ENCODE measurements at regions not wholly inside any gene's neighbourhood (a gene's known extent, or its start where the extent isn't known, plus 50 kb on each side); places are given as distances from the start of the nearest gene placed in this dataset.

GRCh38 chr1:79633456-79633855, 626.9 kb upstream of the ADGRL4 start:
- Histone ChIP-seq H3K4me1 (ENCODE audit: control insufficient read depth, low read depth, low read length) (no peaks in the 10 kb centered on the region), H3K9ac (ENCODE audit: low read length) (no peak overlapping the region), H3K9me3 (ENCODE audit: control insufficient read depth, low read depth, low read length) (no peaks in the 10 kb centered on the region), H3K27me3 (ENCODE audit: control insufficient read depth, insufficient read depth, low read length) (no peaks in the 10 kb centered on the region), H3K4me3 (ENCODE audit: low read length) (no peak overlapping the region), H3K36me3 (ENCODE audit: control insufficient read depth, low read depth, low read length) (no peaks in the 10 kb centered on the region), H3K27ac (ENCODE audit: low read length) (no peak overlapping the region)

GRCh38 chr1:79629414-79629813, 622.9 kb upstream of the ADGRL4 start:
- no peaks in the 10 kb centered on the region for H3K9me3 ChIP-seq (ENCODE audit: control insufficient read depth, low read depth, low read length)
- no peak overlapping the region for H3K27ac ChIP-seq (ENCODE audit: low read length)
- H3K4me3 ChIP-seq (ENCODE audit: low read length): no peak overlapping the region
- H3K27me3 ChIP-seq (ENCODE audit: control insufficient read depth, insufficient read depth, low read length): no peaks in the 10 kb centered on the region
- H3K4me1 ChIP-seq (ENCODE audit: control insufficient read depth, low read depth, low read length): no peaks in the 10 kb centered on the region
- no peak overlapping the region for H3K9ac ChIP-seq (ENCODE audit: low read length)
- H3K36me3 ChIP-seq (ENCODE audit: control insufficient read depth, low read depth, low read length): no peaks in the 10 kb centered on the region

GRCh38 chr1:79617777-79618176, 611.2 kb upstream of the ADGRL4 start:
- Histone ChIP-seq H3K27ac (ENCODE audit: low read length) (no peak overlapping the region), H3K9ac (ENCODE audit: low read length) (no peak overlapping the region), H3K4me1 (ENCODE audit: control insufficient read depth, low read depth, low read length) (no peaks in the 10 kb centered on the region), H3K9me3 (ENCODE audit: control insufficient read depth, low read depth, low read length) (no peaks in the 10 kb centered on the region), H3K27me3 (ENCODE audit: control insufficient read depth, insufficient read depth, low read length) (no peaks in the 10 kb centered on the region), H3K4me3 (ENCODE audit: low read length) (no peak overlapping the region), H3K36me3 (ENCODE audit: control insufficient read depth, low read depth, low read length) (no peaks in the 10 kb centered on the region)

- H3K27me3 ChIP-seq (ENCODE audit: control insufficient read depth, insufficient read depth, low read length): no peaks in the 10 kb centered on the region
- H3K27ac ChIP-seq (ENCODE audit: low read length): no peak overlapping the region
- H3K9me3 ChIP-seq (ENCODE audit: control insufficient read depth, low read depth, low read length): no peaks in the 10 kb centered on the region
- no peak overlapping the region for H3K9ac ChIP-seq (ENCODE audit: low read length)
- no peaks in the 10 kb centered on the region for H3K4me1 ChIP-seq (ENCODE audit: control insufficient read depth, low read depth, low read length)
- H3K4me3 ChIP-seq (ENCODE audit: low read length): no peak overlapping the region
- no peaks in the 10 kb centered on the region for H3K36me3 ChIP-seq (ENCODE audit: control insufficient read depth, low read depth, low read length)
Measured at GRCh38 chr1:79614762-79615161, 608.2 kb upstream of the ADGRL4 start.

- no peaks in the 10 kb centered on the region for H3K27me3 ChIP-seq (ENCODE audit: control insufficient read depth, insufficient read depth, low read length)
- no peaks in the 10 kb centered on the region for H3K4me1 ChIP-seq (ENCODE audit: control insufficient read depth, low read depth, low read length)
- H3K4me3 ChIP-seq (ENCODE audit: low read length): no peak overlapping the region
- H3K27ac ChIP-seq (ENCODE audit: low read length): no peak overlapping the region
- H3K9me3 ChIP-seq (ENCODE audit: control insufficient read depth, low read depth, low read length): no peaks in the 10 kb centered on the region
- H3K9ac ChIP-seq (ENCODE audit: low read length): no peak overlapping the region
- H3K36me3 ChIP-seq (ENCODE audit: control insufficient read depth, low read depth, low read length): no peaks in the 10 kb centered on the region
Measured at GRCh38 chr1:79614106-79614505, 607.6 kb upstream of the ADGRL4 start.

- H3K9me3 ChIP-seq (ENCODE audit: control insufficient read depth, low read depth, low read length): no peaks in the 10 kb centered on the region
Measured at GRCh38 chr1:79613046-79613445, 606.5 kb upstream of the ADGRL4 start.

GRCh38 chr1:79604490-79605198, 598.1 kb upstream of the ADGRL4 start:
- H3K27me3 ChIP-seq (ENCODE audit: control insufficient read depth, insufficient read depth, low read length): peaks cover 25% of the 10 kb centered on the region
- H3K9ac ChIP-seq (ENCODE audit: low read length): no peak overlapping the region
- H3K4me3 ChIP-seq (ENCODE audit: low read length): no peak overlapping the region
- no peaks in the 10 kb centered on the region for H3K36me3 ChIP-seq (ENCODE audit: control insufficient read depth, low read depth, low read length)
- H3K9me3 ChIP-seq (ENCODE audit: control insufficient read depth, low read depth, low read length): no peaks in the 10 kb centered on the region
- H3K27ac ChIP-seq (ENCODE audit: low read length): no peak overlapping the region
- H3K4me1 ChIP-seq (ENCODE audit: control insufficient read depth, low read depth, low read length): peaks cover 14% of the 10 kb centered on the region

More at GRCh38 chr1:79613046-79613445, 606.5 kb upstream of the ADGRL4 start:
- Histone ChIP-seq H3K27me3 (ENCODE audit: control insufficient read depth, insufficient read depth, low read length) (no peaks in the 10 kb centered on the region), H3K4me1 (ENCODE audit: control insufficient read depth, low read depth, low read length) (no peaks in the 10 kb centered on the region), H3K4me3 (ENCODE audit: low read length) (no peak overlapping the region), H3K9ac (ENCODE audit: low read length) (no peak overlapping the region), H3K27ac (ENCODE audit: low read length) (no peak overlapping the region), H3K36me3 (ENCODE audit: control insufficient read depth, low read depth, low read length) (no peaks in the 10 kb centered on the region)

- Histone ChIP-seq H3K9ac (ENCODE audit: low read length) (no peak overlapping the region), H3K27me3 (ENCODE audit: control insufficient read depth, insufficient read depth, low read length) (peaks cover 25% of the 10 kb centered on the region), H3K9me3 (ENCODE audit: control insufficient read depth, low read depth, low read length) (no peaks in the 10 kb centered on the region), H3K4me3 (ENCODE audit: low read length) (no peak overlapping the region), H3K27ac (ENCODE audit: low read length) (no peak overlapping the region), H3K36me3 (ENCODE audit: control insufficient read depth, low read depth, low read length) (no peaks in the 10 kb centered on the region), H3K4me1 (ENCODE audit: control insufficient read depth, low read depth, low read length) (peaks cover 14% of the 10 kb centered on the region)
Measured at GRCh38 chr1:79603843-79604242, 597.3 kb upstream of the ADGRL4 start.

- H3K9me3 ChIP-seq (ENCODE audit: control insufficient read depth, low read depth, low read length): no peaks in the 10 kb centered on the region
- no peaks in the 10 kb centered on the region for H3K36me3 ChIP-seq (ENCODE audit: control insufficient read depth, low read depth, low read length)
Measured at GRCh38 chr1:79599257-79599656, 592.7 kb upstream of the ADGRL4 start.

GRCh38 chr1:79595931-79596330, 589.4 kb upstream of the ADGRL4 start:
- Histone ChIP-seq H3K27ac (ENCODE audit: low read length) (no peak overlapping the region), H3K4me1 (ENCODE audit: control insufficient read depth, low read depth, low read length) (peaks cover 12% of the 10 kb centered on the region), H3K27me3 (ENCODE audit: control insufficient read depth, insufficient read depth, low read length) (no peaks in the 10 kb centered on the region), H3K9ac (ENCODE audit: low read length) (no peak overlapping the region), H3K9me3 (ENCODE audit: control insufficient read depth, low read depth, low read length) (no peaks in the 10 kb centered on the region), H3K36me3 (ENCODE audit: control insufficient read depth, low read depth, low read length) (no peaks in the 10 kb centered on the region), H3K4me3 (ENCODE audit: low read length) (no peak overlapping the region)

More at GRCh38 chr1:79599257-79599656, 592.7 kb upstream of the ADGRL4 start:
- Histone ChIP-seq H3K4me1 (ENCODE audit: control insufficient read depth, low read depth, low read length) (peaks cover 8% of the 10 kb centered on the region), H3K27ac (ENCODE audit: low read length) (no peak overlapping the region), H3K9ac (ENCODE audit: low read length) (no peak overlapping the region), H3K4me3 (ENCODE audit: low read length) (no peak overlapping the region), H3K27me3 (ENCODE audit: control insufficient read depth, insufficient read depth, low read length) (peaks cover 11% of the 10 kb centered on the region)

GRCh38 chr1:79594121-79594698, 587.7 kb upstream of the ADGRL4 start:
- Histone ChIP-seq H3K4me3 (ENCODE audit: low read length) (no peak overlapping the region), H3K36me3 (ENCODE audit: control insufficient read depth, low read depth, low read length) (no peaks in the 10 kb centered on the region), H3K9ac (ENCODE audit: low read length) (no peak overlapping the region), H3K9me3 (ENCODE audit: control insufficient read depth, low read depth, low read length) (no peaks in the 10 kb centered on the region), H3K27me3 (ENCODE audit: control insufficient read depth, insufficient read depth, low read length) (no peaks in the 10 kb centered on the region), H3K4me1 (ENCODE audit: control insufficient read depth, low read depth, low read length) (peaks cover 25% of the 10 kb centered on the region), H3K27ac (ENCODE audit: low read length) (no peak overlapping the region)

- H3K36me3 ChIP-seq (ENCODE audit: control insufficient read depth, low read depth, low read length): no peaks in the 10 kb centered on the region
- no peak overlapping the region for H3K9ac ChIP-seq (ENCODE audit: low read length)
- H3K4me1 ChIP-seq (ENCODE audit: control insufficient read depth, low read depth, low read length): peaks cover 38% of the 10 kb centered on the region
- H3K4me3 ChIP-seq (ENCODE audit: low read length): no peak overlapping the region
- H3K9me3 ChIP-seq (ENCODE audit: control insufficient read depth, low read depth, low read length): no peaks in the 10 kb centered on the region
- no peaks in the 10 kb centered on the region for H3K27me3 ChIP-seq (ENCODE audit: control insufficient read depth, insufficient read depth, low read length)
- H3K27ac ChIP-seq (ENCODE audit: low read length): no peak overlapping the region
Measured at GRCh38 chr1:79592707-79593106, 586.2 kb upstream of the ADGRL4 start.

Measured in iPS-18a (cell line).